GM13976 (cell line): ENCODE measurements at regions not wholly inside any gene's neighbourhood (a gene's known extent, or its start where the extent isn't known, plus 50 kb on each side); places are given as distances from the start of the nearest gene placed in this dataset.

Experiments used
- DNase-seq: peaks from one replicate; pipeline ENCODE4 v3.0.0; 2012; ENCODE audit warnings: low spot score
- in situ Hi-C: fragments of 300-500 bp; cut with MboI; formaldehyde crosslinking; loops from one replicate; pipeline ENCODE4 v1.12.0; 2022; ENCODE audit warnings: low sequenced_read_pairs, mixed read lengths, inconsistent platforms; ENCODE audit not compliant: unreplicated experiment
- TF ChIP-seq, protein P1 (sequence below): IDR thresholded peaks from 2 replicates; pipeline ENCODE4 v1.5.1; 2012; ENCODE audit warnings: borderline replicate concordance, mild to moderate bottlenecking; ENCODE audit not compliant: insufficient read depth; ENCODE audit errors: extremely low read depth, missing control alignments, control extremely low read depth

- in situ Hi-C loops: no loop called here
- no peak for DNase-seq
- TF ChIP-seq, protein P1, sequence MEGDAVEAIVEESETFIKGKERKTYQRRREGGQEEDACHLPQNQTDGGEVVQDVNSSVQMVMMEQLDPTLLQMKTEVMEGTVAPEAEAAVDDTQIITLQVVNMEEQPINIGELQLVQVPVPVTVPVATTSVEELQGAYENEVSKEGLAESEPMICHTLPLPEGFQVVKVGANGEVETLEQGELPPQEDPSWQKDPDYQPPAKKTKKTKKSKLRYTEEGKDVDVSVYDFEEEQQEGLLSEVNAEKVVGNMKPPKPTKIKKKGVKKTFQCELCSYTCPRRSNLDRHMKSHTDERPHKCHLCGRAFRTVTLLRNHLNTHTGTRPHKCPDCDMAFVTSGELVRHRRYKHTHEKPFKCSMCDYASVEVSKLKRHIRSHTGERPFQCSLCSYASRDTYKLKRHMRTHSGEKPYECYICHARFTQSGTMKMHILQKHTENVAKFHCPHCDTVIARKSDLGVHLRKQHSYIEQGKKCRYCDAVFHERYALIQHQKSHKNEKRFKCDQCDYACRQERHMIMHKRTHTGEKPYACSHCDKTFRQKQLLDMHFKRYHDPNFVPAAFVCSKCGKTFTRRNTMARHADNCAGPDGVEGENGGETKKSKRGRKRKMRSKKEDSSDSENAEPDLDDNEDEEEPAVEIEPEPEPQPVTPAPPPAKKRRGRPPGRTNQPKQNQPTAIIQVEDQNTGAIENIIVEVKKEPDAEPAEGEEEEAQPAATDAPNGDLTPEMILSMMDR: no peak
Observed at GRCh38 chr19:32039440-32039839, 306.0 kb upstream of the ZNF507 start.

GRCh38 chr19:32040236-32040635, 305.2 kb upstream of the ZNF507 start:
- TF ChIP-seq, protein P1: no peak
- in situ Hi-C loops: no loop called here
- no peak for DNase-seq

- DNase-seq: no peak
- TF ChIP-seq, protein P1: no peak
- in situ Hi-C loops: no loop called here
Observed at GRCh38 chr19:32041681-32042292, 303.6 kb upstream of the ZNF507 start.

GRCh38 chr19:32047788-32048187, 297.6 kb upstream of the ZNF507 start:
- in situ Hi-C loops: no loop called here
- no peak for DNase-seq
- TF ChIP-seq, protein P1: no peak

DNA sequence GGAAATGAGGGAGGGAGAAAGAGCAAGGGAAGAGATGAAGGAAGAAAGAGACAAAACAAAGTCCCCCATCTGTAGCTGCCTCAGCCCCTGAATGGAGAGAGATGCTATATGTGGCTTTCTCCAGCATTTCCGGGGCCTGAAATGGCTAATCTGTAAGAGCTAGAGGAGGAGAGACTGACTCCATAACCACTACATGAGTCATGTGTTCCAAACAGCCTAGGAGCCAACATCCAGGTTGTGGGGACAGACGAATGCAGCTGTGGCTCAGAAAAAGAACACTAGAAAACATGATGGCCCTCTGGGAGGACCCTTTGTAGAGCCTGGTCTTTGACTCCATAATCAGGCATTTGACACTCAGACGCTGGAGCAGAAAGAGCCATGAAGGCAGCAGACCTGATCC, 292.0 kb upstream of the ZNF507 start:
- TF ChIP-seq, protein P1: no peak

DNA sequence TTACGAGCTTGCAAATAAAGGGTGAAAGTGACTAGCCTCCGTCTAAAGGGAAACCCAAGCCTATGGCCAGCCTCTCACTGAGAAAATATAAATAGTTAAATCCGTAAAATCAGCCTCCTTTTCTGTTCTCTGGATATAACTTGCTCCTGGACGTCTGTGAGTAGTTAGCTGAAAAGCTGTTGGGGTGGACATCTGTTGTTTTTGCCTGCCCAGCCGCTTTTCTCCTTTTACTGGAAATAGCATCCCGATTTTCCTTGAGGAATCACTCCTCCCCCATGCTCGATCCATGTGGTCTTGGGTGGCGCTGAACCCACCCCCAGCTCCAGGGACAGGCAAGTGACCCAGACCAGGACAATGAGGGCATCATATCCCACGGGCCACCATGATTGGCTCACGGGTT, 291.5 kb upstream of the ZNF507 start:
- TF ChIP-seq, protein P1: no peak
- no peak for DNase-seq
- in situ Hi-C loops: no loop called here

More for the DNA sequence above, 292.0 kb upstream of the ZNF507 start:
- in situ Hi-C loops: no loop called here
- DNase-seq: no peak
